Coronary artery (tissue), 2 donors: ENCODE measurements at regions not wholly inside any gene's neighbourhood (a gene's known extent, or its start where the extent isn't known, plus 50 kb on each side); places are given as distances from the start of the nearest gene placed in this dataset.

ENCODE experiments used
- DNase-seq: peaks from one replicate; pipeline ENCODE4 v3.0.0-alpha.2; 2017; ENCODE audit warnings: low spot score
- H3K27ac ChIP-seq, 2 donors: fragments of 200-600 bp; sonication (generic); one replicate each; pipeline ENCODE4 v1.5.1; 2016 to 2019
- H3K4me3 ChIP-seq: fragments of 200-600 bp; sonication (generic); 2 replicates; pipeline ENCODE4 v1.5.1; 2016; ENCODE audit warnings: mild to moderate bottlenecking, moderate library complexity
- CTCF ChIP-seq: fragments of 200-600 bp; sonication (generic); IDR thresholded peaks from one replicate; pipeline ENCODE4 v1.5.1; 2019; ENCODE audit warnings: antibody characterized with exemption

GRCh38 chr14:38786921-38787320, 316.1 kb downstream of the SEC23A start:
- DNase-seq: no peak
- no peak for TF ChIP-seq CTCF

DNA sequence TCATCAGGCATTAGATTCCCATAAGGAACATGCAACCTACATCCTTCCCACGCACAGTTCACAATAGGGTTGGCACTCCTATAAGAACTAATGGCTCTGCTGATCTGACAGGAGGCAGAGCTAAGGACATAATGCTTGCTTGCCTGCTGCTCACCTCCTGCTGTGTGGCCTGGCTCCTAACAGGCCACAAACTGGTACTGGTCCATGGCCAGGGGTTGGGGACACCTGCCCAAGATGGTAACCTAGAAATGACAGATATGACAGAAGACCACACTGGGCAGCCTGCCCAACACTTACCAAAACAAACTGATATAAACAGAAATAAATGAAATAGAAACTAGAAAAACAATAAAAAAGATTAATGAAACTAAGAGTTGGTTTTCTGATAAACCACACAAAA, 325.6 kb downstream of the SEC23A start:
- no peak for TF ChIP-seq CTCF
- no peak for DNase-seq
- H3K27ac ChIP-seq: no peak overlapping the region
- H3K4me3 ChIP-seq: no peak overlapping the region

More at GRCh38 chr14:38786921-38787320, 316.1 kb downstream of the SEC23A start:
- H3K4me3 ChIP-seq: no peak overlapping the region
- no peak overlapping the region for H3K27ac ChIP-seq

GRCh38 chr14:38775986-38776385, 327.0 kb downstream of the SEC23A start:
- no peak for DNase-seq
- no peak for TF ChIP-seq CTCF
- Histone ChIP-seq H3K27ac (no peak overlapping the region), H3K4me3 (no peak overlapping the region)

DNA sequence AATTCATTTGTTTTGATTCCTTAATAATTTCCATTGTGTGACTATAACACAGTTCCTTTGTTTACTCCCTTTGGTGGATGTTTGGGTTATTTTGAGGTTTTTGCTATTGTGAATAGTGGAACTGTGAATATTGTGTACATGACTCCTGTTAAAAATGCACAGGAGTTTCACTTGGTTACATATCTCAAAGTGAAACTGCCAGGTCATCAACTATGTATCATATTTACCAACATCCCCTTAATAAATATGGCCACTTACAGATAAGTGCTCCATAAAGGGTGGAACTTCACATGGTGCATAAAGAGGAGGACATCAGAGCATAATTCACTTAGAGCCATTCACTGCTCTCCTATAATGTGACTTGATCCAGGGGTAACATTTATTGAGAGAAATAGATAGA, 328.9 kb downstream of the SEC23A start:
- H3K4me3 ChIP-seq: no peak overlapping the region
- no peak for DNase-seq
- no peak for TF ChIP-seq CTCF
- no peak overlapping the region for H3K27ac ChIP-seq

GRCh38 chr14:38770251-38770650, 332.8 kb downstream of the SEC23A start:
- no peak overlapping the region for H3K27ac ChIP-seq
- no peak for TF ChIP-seq CTCF
- no peak for DNase-seq

GRCh38 chr14:38762845-38763244, 340.2 kb downstream of the SEC23A start:
- DNase-seq: no peak
- Histone ChIP-seq H3K27ac (no peak overlapping the region), H3K4me3 (no peak overlapping the region)
- no peak for TF ChIP-seq CTCF

More at GRCh38 chr14:38770251-38770650, 332.8 kb downstream of the SEC23A start:
- H3K4me3 ChIP-seq: no peak overlapping the region

DNA sequence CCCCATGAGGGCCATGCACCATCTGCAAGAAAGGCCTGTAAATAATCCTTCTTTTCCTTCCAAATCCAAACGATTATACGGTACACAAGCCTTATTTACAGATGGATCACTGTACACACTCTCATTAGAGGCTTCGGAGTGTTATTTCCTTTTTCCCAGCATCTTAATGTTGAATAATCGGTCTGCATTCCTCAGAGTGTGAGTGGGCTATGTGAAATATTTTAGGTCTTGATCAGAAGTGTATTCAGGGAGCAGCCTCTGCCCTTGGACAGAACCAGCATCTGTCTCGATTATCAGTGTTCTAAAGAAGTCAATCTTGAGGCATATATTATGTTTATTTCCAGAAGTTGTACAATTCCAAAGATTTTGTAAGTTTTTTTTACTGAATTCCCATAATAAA, 340.6 kb downstream of the SEC23A start:
- H3K4me3 ChIP-seq: no peak overlapping the region
- DNase-seq: no peak
- no peak overlapping the region for H3K27ac ChIP-seq
- TF ChIP-seq CTCF: no peak
